ENCODE measurements at regions not wholly inside any gene's neighbourhood (a gene's known extent, or its start where the extent isn't known, plus 50 kb on each side); places are given as distances from the start of the nearest gene placed in this dataset.

DNA sequence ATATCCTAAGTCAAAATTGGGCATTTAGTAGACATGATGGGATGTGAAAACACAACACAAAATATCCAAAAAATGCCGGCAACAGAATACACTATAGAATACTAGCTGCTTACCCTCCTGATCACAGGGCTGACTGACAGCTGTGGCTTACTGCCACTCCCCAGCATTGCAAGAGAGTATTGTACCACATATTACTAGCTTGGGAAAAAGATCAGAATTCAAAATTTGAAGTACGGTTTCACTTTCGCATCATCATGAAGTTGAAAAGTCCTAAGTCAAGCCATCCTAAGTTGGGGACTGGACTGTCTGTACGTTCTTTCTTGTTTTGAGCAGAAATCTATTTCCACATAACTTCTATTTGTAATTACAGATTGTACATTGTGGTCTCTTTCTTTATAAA lies 851.4 kb downstream of the MAT2B start:
- DNase-seq (ENCODE audit: low read depth in 4 of 4, low spot score in 3 of 4) = no peak

- DNase-seq (ENCODE audit: low read depth in 4 of 4, low spot score in 3 of 4) = no peak
Observed at GRCh38 chr5:164357395-164358033, 852.1 kb downstream of the MAT2B start.

DNA sequence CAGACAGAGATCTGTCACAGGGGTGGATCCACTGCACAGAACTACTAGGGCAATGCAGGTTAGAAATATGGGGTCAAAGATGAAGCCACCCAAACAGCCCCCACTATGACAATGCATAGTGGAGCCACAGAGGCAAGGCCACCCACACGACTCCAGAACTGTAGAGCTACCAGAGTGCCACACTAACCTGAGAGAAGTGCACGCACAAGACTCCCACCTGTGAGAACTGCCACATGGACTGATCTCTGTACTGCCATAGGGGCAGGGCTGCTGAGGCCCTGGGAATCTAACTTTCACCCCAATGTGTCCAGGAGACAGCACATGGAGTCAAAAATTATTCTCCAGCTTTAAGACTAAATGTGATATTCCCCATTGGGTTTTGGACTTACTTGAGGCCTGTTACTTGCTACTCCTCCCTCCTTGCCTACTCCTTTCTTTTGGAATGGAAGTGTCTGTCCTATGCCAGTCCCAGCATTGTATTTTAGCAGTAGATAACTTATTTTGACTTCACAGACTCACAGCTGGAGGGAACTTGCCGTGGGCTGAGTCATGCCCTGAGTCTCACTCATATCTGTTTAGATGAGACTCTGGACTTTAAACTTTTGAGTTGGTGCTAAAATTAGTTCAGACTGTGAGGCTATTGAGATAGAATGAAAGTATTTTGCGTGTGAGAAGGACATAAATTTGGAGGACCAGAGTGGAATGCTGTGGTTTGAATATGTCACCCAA lies 853.3 kb downstream of the MAT2B start:
- DNase-seq (ENCODE audit: low read depth in 4 of 4, low spot score in 3 of 4) = no peak

GRCh38 chr5:164359260-164360255 lies 854.1 kb downstream of the MAT2B start:
- DNase-seq (ENCODE audit: low read depth in 4 of 4, low spot score in 3 of 4) = no peak

DNA sequence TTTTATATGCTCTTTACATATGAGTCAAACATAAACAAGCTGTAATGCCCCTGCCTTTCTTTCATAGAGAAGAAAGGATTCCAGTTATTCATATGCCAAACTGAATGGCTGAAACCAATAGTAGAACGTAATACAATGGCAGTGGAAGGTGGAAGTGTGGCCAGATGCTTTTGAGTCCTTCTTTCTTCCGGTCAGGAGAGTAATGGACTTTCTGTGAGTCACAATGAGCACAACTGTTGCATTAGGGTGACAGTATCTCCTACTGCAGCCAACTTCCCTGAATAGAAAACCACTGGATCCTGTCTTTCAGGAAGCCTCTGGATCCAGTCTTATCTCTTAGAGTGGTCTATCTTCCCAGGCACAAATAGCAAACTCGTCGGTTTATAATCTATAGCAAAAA lies 855.2 kb downstream of the MAT2B start:
- DNase-seq (ENCODE audit: low read depth in 4 of 4, low spot score in 3 of 4) = no peak

- no peak for DNase-seq (ENCODE audit: low read depth in 4 of 4, low spot score in 3 of 4)
Observed at GRCh38 chr5:164361986-164362385, 856.6 kb downstream of the MAT2B start.

DNA sequence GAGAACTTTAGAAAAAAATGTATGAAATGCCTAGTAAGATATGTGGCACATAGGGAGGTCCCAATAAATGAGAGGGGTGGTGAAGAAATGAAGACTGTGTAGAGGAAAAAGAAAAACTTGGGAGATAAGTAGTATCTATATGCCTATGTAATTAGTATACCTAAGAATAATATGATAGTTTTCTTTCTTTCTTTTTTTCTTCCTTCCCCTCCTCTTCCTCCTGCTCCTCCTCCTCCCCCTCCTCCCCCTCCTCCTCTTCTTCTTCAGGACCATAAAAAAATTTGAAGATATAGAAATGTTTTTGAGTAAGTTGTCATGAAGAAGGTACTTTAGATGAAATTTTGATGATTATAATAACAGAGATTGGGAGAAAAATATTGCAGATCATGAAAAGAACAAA lies 857.4 kb downstream of the MAT2B start:
- DNase-seq (ENCODE audit: low read depth in 4 of 4, low spot score in 3 of 4) = no peak

GRCh38 chr5:164364237-164365208 lies 859.1 kb downstream of the MAT2B start:
- no peak for DNase-seq (ENCODE audit: low read depth in 4 of 4, low spot score in 3 of 4)

DNA sequence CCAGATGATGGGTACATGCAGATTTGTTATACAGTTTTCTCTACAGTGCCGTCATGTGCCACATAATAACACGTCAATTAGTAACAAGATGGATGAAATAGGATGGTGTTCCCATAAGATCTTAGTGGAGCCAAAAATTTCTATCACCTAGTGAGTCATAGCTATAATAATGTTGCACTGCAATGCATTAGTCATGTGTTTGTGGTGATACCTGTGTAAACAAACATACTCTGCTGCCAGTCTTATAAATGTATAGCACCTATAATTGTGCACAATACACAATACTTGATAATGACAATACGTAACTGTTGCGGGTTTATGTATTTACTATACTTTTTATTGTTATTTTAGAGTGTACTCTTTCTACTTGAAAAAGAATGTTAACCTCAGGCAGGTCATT lies 865.4 kb downstream of the MAT2B start:
- DNase-seq (ENCODE audit: low read depth in 4 of 4, low spot score in 3 of 4) = no peak

DNA sequence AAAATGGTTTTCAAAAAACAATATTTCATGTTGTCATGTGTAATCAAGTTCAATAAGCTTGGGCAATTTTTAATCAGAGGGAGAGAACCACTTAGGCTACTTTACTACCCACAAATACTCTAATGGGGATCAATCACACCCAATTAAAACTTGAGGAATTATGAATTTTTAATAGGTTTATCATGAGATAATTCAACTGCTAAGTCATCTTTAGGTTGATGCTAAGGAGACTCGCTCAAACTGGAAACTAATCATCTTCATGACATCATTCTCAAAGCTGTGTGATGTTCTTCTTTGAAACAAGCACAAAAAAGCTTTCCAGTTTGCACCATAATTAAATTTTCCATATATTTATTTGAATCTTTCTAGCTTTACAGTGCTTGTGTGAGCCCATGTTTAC lies 867.5 kb downstream of the MAT2B start:
- DNase-seq (ENCODE audit: low read depth in 4 of 4, low spot score in 3 of 4) = no peak

- DNase-seq (ENCODE audit: low read depth in 4 of 4, low spot score in 3 of 4) = no peak
Observed at GRCh38 chr5:164373876-164374275, 868.5 kb downstream of the MAT2B start.

GRCh38 chr5:164375051-164375450 lies 869.6 kb downstream of the MAT2B start:
- DNase-seq (ENCODE audit: low read depth in 4 of 4, low spot score in 3 of 4) = no peak

DNA sequence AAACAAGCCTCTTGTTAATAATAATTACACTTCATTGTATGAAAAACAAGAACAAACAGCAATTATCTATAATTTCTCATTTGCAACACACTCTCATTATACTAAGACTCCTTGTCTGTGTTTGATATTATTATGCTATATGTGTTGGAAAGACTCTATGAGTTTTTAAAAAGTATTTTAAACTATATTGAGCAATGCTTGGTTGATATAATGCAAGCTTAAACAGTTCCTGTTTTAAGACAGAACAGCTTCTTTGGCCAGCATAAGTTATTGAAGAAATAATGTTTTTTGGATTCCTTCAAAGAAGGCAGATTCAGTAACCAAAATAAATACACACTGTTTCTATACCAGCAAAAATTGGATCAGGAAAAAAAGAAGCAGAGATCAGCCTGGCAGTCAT lies 871.4 kb downstream of the MAT2B start:
- DNase-seq (ENCODE audit: low read depth in 4 of 4, low spot score in 3 of 4) = no peak

- DNase-seq (ENCODE audit: low read depth in 4 of 4, low spot score in 3 of 4) = no peak
Observed at GRCh38 chr5:164377746-164378145, 872.3 kb downstream of the MAT2B start.

DNA sequence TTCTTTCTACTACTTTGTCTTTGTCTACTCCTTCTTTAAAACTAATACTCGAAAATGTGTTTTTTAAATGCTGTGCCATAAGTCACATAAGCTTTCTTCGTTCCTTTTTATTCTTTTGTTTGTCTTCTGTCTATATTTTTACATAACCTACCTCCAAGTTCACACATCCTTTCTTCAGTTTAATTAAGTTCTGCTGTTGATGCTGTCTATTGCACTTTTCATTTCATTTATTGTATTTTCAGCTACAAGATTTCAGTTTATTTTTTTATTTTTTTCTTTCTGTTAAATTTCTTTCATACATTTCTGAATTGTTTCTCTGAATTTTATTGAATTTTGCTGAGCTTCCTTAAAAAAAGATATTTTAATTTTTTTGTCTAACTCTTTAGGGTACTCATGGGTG lies 878.2 kb downstream of the MAT2B start:
- DNase-seq (ENCODE audit: low read depth in 4 of 4, low spot score in 3 of 4) = no peak

- DNase-seq (ENCODE audit: low read depth in 4 of 4, low spot score in 3 of 4) = no peak
Observed at GRCh38 chr5:164392531-164392930, 887.1 kb downstream of the MAT2B start.

- no peak for DNase-seq (ENCODE audit: low read depth in 4 of 4, low spot score in 3 of 4)
Observed at GRCh38 chr5:164394686-164395194, 889.3 kb downstream of the MAT2B start.

DNA sequence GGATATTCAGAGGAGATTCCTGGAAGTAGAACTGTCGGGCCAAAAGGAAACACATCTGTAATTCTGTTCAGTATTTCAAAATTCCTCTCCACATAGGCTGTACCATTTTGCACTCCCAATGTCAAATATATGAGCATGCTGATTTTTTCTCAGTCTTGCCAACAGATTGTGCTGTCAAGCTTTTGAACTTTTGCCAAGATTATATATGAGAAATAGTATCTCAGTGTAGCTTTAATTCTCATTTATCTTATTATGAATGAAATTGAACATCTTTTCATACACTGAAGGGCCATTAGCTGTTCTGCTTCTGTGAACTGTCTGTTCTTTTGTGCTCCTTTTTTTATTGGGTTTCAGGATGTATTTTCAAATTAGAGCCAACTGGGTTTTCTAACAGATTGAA lies 907.1 kb downstream of the MAT2B start:
- no peak for DNase-seq (ENCODE audit: low read depth in 4 of 4, low spot score in 3 of 4)

GRCh38 chr5:164420161-164420560 lies 914.7 kb downstream of the MAT2B start:
- DNase-seq (ENCODE audit: low read depth in 4 of 4, low spot score in 3 of 4) = no peak

DNA sequence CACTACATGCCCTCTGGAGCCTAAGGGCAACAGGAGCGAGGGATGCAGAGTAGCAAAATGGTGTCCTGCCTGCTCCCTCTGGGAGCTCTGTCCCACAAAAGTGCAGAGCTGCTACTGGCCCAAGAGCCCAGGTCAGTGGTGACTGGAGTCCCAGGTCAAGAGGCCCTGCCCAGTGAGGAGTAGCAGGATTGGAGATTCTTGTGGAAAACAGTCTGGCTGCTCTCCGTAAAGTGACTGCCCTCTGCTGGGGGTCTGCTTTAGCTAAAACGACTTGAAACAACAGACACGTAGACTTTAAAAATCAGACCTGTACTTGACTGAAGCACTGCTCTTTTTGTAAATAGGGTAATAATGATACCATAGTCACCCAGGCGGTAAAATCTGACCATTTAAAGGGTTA lies 917.0 kb downstream of the MAT2B start:
- DNase-seq (ENCODE audit: low read depth in 4 of 4, low spot score in 3 of 4) = no peak
